ENCODE measurements at regions not wholly inside any gene's neighbourhood (a gene's known extent, or its start where the extent isn't known, plus 50 kb on each side); places are given as distances from the start of the nearest gene placed in this dataset.

- no peak overlapping the region for H3K4me3 ChIP-seq
Observed at GRCh38 chr5:56487528-56488115, 254.5 kb upstream of the ANKRD55 start.

GRCh38 chr5:56482363-56482762 is 249.2 kb upstream of the ANKRD55 start:
- no peak overlapping the region for H3K4me3 ChIP-seq
- no peaks in the 10 kb centered on the region for H3K9me3 ChIP-seq
- intact Hi-C loops (cut with DNase I; ENCODE audit: low total_unique reads) = no loop called here
- H3K27me3 ChIP-seq = no peaks in the 10 kb centered on the region
- peaks cover 22% of the 10 kb centered on the region for H3K4me1 ChIP-seq
- no peak for DNase-seq
- no peaks in the 10 kb centered on the region for H3K36me3 ChIP-seq (ENCODE audit: low read depth, missing control alignments)
- TF ChIP-seq POLR2A (IDR thresholded peaks at IDR 0.05) (no peak), CTCF (IDR thresholded peaks at IDR 0.05) (no peak)
- WGBS, 2 donors = 77 to 82% methylated on average over 3 of the region's 3 CpGs
- peak overlapping the region; percentile 91 to 93 for H3K27ac ChIP-seq

More at GRCh38 chr5:56487528-56488115, 254.5 kb upstream of the ANKRD55 start:
- intact Hi-C loops (cut with DNase I; ENCODE audit: low total_unique reads) = no loop called here
- DNase-seq = no peak
- Histone ChIP-seq H3K27me3 (no peaks in the 10 kb centered on the region), H3K27ac (no peak overlapping the region), H3K4me1 (no peaks in the 10 kb centered on the region), H3K9me3 (no peaks in the 10 kb centered on the region), H3K36me3 (ENCODE audit: low read depth, missing control alignments) (no peaks in the 10 kb centered on the region)
- TF ChIP-seq CTCF (IDR thresholded peaks at IDR 0.05) (no peak), POLR2A (IDR thresholded peaks at IDR 0.05) (no peak)
- WGBS, 2 donors = 80 to 95% methylated on average over 13 to 17 of the region's 25 CpGs

GRCh38 chr5:56481428-56482357 is 248.6 kb upstream of the ANKRD55 start:
- H3K9me3 ChIP-seq = no peaks in the 10 kb centered on the region
- H3K36me3 ChIP-seq (ENCODE audit: low read depth, missing control alignments) = no peaks in the 10 kb centered on the region
- intact Hi-C loops (cut with DNase I; ENCODE audit: low total_unique reads) = no loop called here
- peaks cover 29% of the 10 kb centered on the region for H3K4me1 ChIP-seq
- TF ChIP-seq CTCF (IDR thresholded peaks at IDR 0.05) (peak; percentile 22 to 43 (median 28)), POLR2A (IDR thresholded peaks at IDR 0.05) (no peak)
- DNase-seq = peak; percentile 58
- peak overlapping the region; percentile 59 to 75 for H3K4me3 ChIP-seq
- peak overlapping the region; percentile 91 to 93 for H3K27ac ChIP-seq
- no peaks in the 10 kb centered on the region for H3K27me3 ChIP-seq
- 4 to 5% methylated on average over 25 to 26 of the region's 26 CpGs for WGBS, 2 donors

GRCh38 chr5:56480705-56481427 is 247.7 kb upstream of the ANKRD55 start:
- H3K9me3 ChIP-seq = no peaks in the 10 kb centered on the region
- intact Hi-C loops (cut with DNase I; ENCODE audit: low total_unique reads) = no loop called here
- peaks cover 36% of the 10 kb centered on the region for H3K4me1 ChIP-seq
- DNase-seq = peak; percentile 82
- no peaks in the 10 kb centered on the region for H3K36me3 ChIP-seq (ENCODE audit: low read depth, missing control alignments)
- 0 to 1% methylated on average over 25 to 59 of the region's 62 CpGs for WGBS, 2 donors
- H3K4me3 ChIP-seq = peak overlapping the region; percentile 59 to 75
- TF ChIP-seq CTCF (IDR thresholded peaks at IDR 0.05) (no peak), POLR2A (IDR thresholded peaks at IDR 0.05) (no peak)
- H3K27me3 ChIP-seq = no peaks in the 10 kb centered on the region
- peak overlapping the region; percentile 91 to 93 for H3K27ac ChIP-seq

All from testis (tissue), 2 donors.